HG02943 (cell line): ENCODE measurements at regions not wholly inside any gene's neighbourhood (a gene's known extent, or its start where the extent isn't known, plus 50 kb on each side); places are given as distances from the start of the nearest gene placed in this dataset.
"Not testable (repeated sequence)": the region's sequence is repeated elsewhere in the genome, so short reads cannot be mapped to it uniquely, and the experiment has no call there.

Experiments
- ATAC-seq: cut with Tn5 transposase; IDR thresholded peaks from one replicate; pipeline ENCODE4 v1.9.1; 2021; ENCODE audit warnings: mild to moderate bottlenecking, low read depth, moderate library complexity; ENCODE audit not compliant: unreplicated experiment

DNA sequence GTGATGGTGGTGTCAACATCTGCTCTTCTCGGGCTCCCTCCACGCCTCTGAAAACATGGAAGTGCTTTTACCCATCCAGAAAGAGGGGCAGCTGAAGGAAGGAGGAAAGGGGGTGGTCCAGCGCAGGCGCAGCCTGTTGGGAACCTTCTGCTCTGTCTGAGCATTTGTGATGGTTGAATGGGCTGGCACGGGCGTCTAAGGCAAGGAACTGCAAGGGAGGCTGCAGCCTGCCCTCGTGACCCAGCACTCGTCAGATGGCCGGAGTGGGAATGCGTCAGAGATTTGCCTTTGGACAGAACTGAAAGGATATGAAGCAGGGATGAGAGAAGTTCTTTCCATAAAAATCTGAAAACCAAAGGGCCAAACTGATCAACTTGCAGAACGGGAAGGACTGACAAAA, 62.3 kb upstream of the PLGLB2 start:
- ATAC-seq: not testable (repeated sequence)

DNA sequence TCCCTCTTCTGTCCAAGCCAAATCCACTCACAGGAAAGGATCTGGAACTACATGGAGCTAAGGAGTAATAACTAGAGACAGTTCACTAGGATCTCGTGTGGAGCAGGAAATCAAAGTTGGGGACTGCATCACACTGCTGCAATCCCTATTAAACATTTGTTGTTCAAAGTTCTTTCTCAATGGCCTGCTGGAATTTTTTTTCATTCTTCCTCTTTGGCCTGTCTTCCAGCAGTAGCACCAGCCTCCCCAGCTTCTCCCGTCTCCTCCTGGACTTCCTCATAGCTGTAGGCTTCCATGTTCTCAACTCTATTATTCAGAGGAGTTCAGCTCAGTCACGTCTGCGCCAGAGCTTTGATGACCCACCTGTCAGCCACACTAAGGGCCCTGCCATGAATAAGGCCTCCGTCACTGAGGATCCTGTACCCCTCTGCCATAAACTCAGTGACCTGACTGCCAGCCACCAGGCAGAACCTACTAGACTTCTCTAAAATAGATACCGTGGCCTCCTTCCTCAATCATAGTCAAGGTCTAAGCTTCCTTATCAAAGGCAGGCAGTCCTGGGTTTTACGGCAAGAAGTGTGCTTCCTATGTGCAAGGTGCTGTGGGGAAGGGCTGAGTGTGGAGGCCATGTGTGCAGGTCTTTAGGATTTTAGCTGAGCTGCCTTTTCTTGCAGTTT, 60.9 kb upstream of the PLGLB2 start:
- not testable (repeated sequence) for ATAC-seq

DNA sequence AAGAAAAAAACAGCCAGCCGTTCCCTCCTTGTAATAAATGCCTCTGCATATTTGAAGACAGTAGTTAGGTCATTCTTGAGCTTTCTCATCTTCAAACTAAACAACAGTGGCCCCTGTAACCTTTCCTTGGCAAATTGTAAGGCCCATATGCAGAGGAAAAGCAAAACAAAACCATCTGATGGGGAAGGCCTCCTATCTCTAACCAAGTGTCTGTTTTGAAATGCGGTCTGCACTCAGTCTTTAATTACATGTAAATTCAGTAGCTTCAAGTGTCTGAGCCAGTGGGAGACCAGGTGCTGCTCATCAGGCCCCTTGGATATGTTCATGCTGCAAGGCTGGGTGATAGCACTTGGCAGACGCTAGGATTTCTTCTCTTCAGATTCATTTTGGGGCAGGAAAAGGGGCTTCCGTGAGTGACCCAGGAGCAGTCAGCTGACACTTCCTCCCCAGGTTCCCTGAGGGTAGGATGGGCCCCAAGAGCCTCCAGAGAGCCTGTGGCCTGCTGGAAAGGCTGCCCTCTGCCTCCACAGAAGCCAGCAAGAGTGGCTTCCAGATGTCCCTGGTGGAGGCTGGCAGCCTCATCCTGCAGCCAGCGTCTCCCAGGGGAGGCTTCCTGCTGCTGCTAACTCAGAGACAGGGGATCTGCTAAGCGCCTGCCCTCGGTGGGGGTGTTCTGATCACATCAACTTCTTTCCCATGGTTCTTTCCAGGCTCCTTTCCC, 60.2 kb upstream of the PLGLB2 start:
- not testable (repeated sequence) for ATAC-seq

DNA sequence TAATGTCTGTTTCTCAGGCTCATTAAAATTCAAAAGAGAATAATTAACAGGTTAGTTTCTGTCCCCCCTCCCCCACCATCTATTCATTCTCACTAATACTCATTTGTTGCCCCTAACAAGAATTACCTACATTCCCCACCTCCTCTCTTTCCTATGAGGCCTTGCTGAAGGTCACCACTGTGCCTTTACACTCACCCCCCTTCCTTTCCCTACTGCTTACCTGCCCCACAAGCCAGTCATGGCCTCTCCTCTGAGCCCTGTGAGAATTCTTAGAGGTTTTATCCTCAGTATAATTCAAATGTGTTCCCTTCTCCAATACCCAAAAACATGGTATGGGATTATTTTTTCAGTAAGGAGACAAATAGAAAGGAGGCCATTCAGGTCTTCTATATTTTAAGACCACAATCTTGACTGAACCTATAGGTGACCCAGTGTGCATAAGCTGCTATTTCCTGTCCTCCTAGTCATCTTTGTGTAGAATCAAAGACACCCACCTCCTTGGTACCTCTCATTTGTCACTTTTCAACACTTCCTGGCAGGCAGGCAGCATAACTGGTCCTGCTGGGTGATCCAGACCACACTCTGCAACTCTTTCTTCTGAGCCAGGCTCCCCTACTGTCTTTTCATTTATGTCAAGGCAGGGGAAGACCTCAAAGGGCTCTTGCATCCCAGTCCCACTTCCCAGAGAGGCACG, 55.8 kb upstream of the PLGLB2 start:
- ATAC-seq: not testable (repeated sequence)

DNA sequence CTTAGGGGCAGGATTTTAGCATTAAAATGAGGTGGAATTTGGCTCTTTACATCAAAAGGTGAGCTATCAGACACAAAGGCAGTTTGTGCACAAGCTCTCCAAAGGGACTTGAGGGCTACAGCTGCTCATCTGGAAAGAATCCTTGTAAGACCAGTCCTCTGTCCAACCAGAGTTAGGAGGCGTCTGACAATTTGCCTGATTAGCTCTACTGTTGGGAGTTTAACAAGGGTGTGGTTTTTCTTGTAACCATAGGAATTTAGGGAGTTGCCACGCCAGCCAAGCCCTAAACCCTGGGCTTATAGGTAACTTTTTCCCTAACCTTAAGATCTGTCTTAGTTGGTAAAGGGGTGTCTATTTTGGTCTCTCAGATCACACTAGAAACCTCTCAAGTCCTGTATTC, 55.0 kb upstream of the PLGLB2 start:
- not testable (repeated sequence) for ATAC-seq

DNA sequence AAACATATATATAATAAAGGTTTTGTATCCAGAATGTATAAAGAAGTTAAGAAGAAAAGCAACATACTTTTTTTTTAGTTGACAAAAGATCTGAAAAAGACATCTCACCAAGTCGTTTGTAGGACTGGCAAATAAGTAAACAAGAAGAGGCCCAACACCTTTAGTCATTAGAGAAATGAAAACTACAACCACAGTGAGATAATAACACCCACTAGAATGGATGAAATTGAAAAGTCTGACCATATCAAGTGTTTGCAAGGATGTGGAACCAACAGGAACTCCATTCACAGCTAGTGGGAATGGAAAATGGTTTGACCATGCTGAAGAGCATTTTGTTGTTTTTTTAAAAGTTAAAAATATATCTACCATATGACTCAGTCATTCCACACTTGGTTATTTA, 54.0 kb upstream of the PLGLB2 start:
- not testable (repeated sequence) for ATAC-seq

DNA sequence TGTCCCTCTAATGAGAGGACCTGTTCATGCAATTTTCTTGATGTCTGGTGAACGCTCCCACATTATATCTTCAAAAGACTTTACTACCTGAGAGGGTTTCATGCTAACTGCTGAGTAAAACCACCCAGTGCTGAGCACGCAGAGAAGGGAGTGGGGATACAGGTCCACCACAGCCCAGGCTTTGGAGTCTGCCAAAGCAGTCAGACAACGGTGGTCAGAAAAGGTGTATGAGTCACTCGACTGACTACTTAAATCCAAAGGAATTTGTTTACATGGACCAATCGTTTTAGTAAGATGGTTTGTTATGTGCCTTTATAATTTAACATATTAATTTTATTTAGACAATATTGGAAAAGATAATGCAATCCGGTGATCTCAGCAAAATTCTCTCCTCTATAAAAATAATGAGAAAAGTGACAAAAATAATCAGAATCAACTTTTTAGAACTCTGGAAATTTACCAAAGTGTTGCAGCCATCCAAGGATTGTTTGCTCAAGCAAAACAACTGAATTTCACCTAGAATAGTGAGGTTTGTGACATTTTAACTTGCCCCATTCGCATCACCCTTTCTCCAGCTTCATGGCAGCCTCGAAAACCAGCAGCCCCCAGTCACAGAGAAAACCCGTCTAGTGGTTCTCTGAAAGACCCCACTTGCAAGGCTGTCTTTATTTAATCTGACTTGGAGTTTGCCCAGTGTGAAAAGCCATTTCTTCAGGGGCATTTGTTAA, 52.1 kb upstream of the PLGLB2 start:
- not testable (repeated sequence) for ATAC-seq
